Right lobe of liver (tissue), 6 donors: ENCODE measurements at regions not wholly inside any gene's neighbourhood (a gene's known extent, or its start where the extent isn't known, plus 50 kb on each side); places are given as distances from the start of the nearest gene placed in this dataset.

ENCODE experiments used
- ATAC-seq, 4 donors: fragments of 200-7000 bp; cut with Tn5 transposase; one replicate each; pipeline ENCODE4 v1.9.1; 2020; ENCODE audit warnings: mild to moderate bottlenecking in 4 of 4, moderate library complexity in 4 of 4
- DNase-seq, 3 donors: peaks; one replicate each; pipeline ENCODE4 v3.0.0-alpha.2; 2020
- H3K27ac ChIP-seq, 3 donors: fragments of 200-600 bp; one replicate each; pipeline ENCODE4 v1.8.0; 2022
- H3K27me3 ChIP-seq, 2 donors: fragments of 200-600 bp; one replicate each; pipeline ENCODE4 v1.8.0; 2022
- H3K36me3 ChIP-seq, 4 donors: fragments of 200-600 bp; sonication (generic) in 1 of 4; one replicate each; pipeline versions ENCODE4 v1.5.1 to v1.8.0; 2017 to 2022; ENCODE audit warnings: control low read depth in 1 of 4
- H3K4me1 ChIP-seq, 4 donors: fragments of 200-600 bp; sonication (generic) in 1 of 4; one replicate each; pipeline versions ENCODE4 v1.5.1 to v1.8.0; 2017 to 2022; ENCODE audit warnings: control low read depth in 1 of 4
- H3K4me3 ChIP-seq, 3 donors: fragments of 200-600 bp; one replicate each; pipeline ENCODE4 v1.8.0; 2022
- H3K9me3 ChIP-seq, 4 donors: fragments of 200-600 bp; sonication (generic) in 1 of 4; one replicate each; pipeline versions ENCODE4 v1.5.1 to v1.8.0; 2017 to 2022; ENCODE audit warnings: control low read depth in 1 of 4
- POLR2A ChIP-seq: fragments of 450-650 bp; IDR thresholded peaks from one replicate; pipeline ENCODE4 v1.6.1; 2017; ENCODE audit warnings: antibody characterized with exemption, mild to moderate bottlenecking
- WGBS: methylation state at CpG from one replicate; pipeline ENCODE4 v1.1.6; 2018; ENCODE audit warnings: low coverage, low lambda C conversion rate; ENCODE audit not compliant: insufficient coverage; ENCODE audit errors: missing lambda C conversion rate; 5-methylcytosine and 5-hydroxymethylcytosine counted together
- intact Hi-C, 2 donors: fragments of 100-400 bp; cut with DNase I; formaldehyde crosslinking; loops; one replicate each; pipeline versions ENCODE4 v1.11.2 to v1.14.1; 2022
- TF ChIP-seq, protein P1 (sequence below), 4 donors: fragments of 200-600 bp in 3 of 4; fragments of 450-650 bp in 1 of 4; IDR thresholded peaks; one replicate each; pipeline versions ENCODE4 v1.5.1 to v1.8.0; 2016 to 2022; ENCODE audit warnings: antibody characterized with exemption in 4 of 4, mild to moderate bottlenecking in 2 of 4
- donor health status: DM: no; HTN: yes; CAD: no.
- donor health status: DM: no; HTN: no; CAD: no.
- donor health status: DM: no; HTN: no; CAD: no.
- donor health status: DM: no; HTN: yes; CAD: no.
- donor health status: DM: no; HTN: yes; CAD: no.

- H3K4me3 ChIP-seq: no peak overlapping the region
- TF ChIP-seq POLR2A: no peak
- TF ChIP-seq, protein P1, sequence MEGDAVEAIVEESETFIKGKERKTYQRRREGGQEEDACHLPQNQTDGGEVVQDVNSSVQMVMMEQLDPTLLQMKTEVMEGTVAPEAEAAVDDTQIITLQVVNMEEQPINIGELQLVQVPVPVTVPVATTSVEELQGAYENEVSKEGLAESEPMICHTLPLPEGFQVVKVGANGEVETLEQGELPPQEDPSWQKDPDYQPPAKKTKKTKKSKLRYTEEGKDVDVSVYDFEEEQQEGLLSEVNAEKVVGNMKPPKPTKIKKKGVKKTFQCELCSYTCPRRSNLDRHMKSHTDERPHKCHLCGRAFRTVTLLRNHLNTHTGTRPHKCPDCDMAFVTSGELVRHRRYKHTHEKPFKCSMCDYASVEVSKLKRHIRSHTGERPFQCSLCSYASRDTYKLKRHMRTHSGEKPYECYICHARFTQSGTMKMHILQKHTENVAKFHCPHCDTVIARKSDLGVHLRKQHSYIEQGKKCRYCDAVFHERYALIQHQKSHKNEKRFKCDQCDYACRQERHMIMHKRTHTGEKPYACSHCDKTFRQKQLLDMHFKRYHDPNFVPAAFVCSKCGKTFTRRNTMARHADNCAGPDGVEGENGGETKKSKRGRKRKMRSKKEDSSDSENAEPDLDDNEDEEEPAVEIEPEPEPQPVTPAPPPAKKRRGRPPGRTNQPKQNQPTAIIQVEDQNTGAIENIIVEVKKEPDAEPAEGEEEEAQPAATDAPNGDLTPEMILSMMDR (IDR thresholded peaks at IDR 0.05): no peak
- no peaks in the 10 kb centered on the region for H3K36me3 ChIP-seq
- H3K27ac ChIP-seq: no peak overlapping the region
- no peaks in the 10 kb centered on the region for H3K4me1 ChIP-seq
- intact Hi-C loops: no loop called here
- DNase-seq: no peak
- no peaks in the 10 kb centered on the region for H3K9me3 ChIP-seq
- WGBS: 65% methylated on average over 2 of the region's 2 CpGs
- no peak for ATAC-seq
- H3K27me3 ChIP-seq: no peaks in the 10 kb centered on the region
These were observed 1232.3 kb downstream of the REEP3 start for GRCh38 chr10:64753516-64753915.

- intact Hi-C loops: no loop called here
- TF ChIP-seq POLR2A: no peak
- TF ChIP-seq, protein P1 (IDR thresholded peaks at IDR 0.05): no peak
- Histone ChIP-seq H3K4me1 (no peaks in the 10 kb centered on the region), H3K27me3 (no peaks in the 10 kb centered on the region), H3K9me3 (no peaks in the 10 kb centered on the region), H3K4me3 (no peak overlapping the region), H3K36me3 (no peaks in the 10 kb centered on the region), H3K27ac (no peak overlapping the region)
- no peak for ATAC-seq
- 59% methylated on average over 4 of the region's 4 CpGs for WGBS
- no peak for DNase-seq
These were observed 1239.2 kb downstream of the REEP3 start for GRCh38 chr10:64760371-64760770.

GRCh38 chr10:64762861-64763260, 1241.7 kb downstream of the REEP3 start:
- intact Hi-C loops: no loop called here
- ATAC-seq (no peak), DNase-seq (no peak)
- no peak overlapping the region for H3K4me3 ChIP-seq
- no peaks in the 10 kb centered on the region for H3K36me3 ChIP-seq
- no peaks in the 10 kb centered on the region for H3K27me3 ChIP-seq
- no peak for TF ChIP-seq POLR2A
- TF ChIP-seq, protein P1 (IDR thresholded peaks at IDR 0.05): no peak
- WGBS: 55% methylated on average over 4 of the region's 4 CpGs
- no peak overlapping the region for H3K27ac ChIP-seq
- no peaks in the 10 kb centered on the region for H3K9me3 ChIP-seq
- H3K4me1 ChIP-seq: no peaks in the 10 kb centered on the region

GRCh38 chr10:64765498-64765897, 1244.3 kb downstream of the REEP3 start:
- ATAC-seq: no peak
- intact Hi-C loops: no loop called here
- TF ChIP-seq POLR2A: no peak
- TF ChIP-seq, protein P1 (IDR thresholded peaks at IDR 0.05): no peak

More at GRCh38 chr10:64765498-64765897, 1244.3 kb downstream of the REEP3 start:
- DNase-seq: no peak
- H3K4me3 ChIP-seq: no peak overlapping the region
- 32% methylated on average over 2 of the region's 2 CpGs for WGBS
- H3K27ac ChIP-seq: no peak overlapping the region
- H3K36me3 ChIP-seq: no peaks in the 10 kb centered on the region
- H3K27me3 ChIP-seq: no peaks in the 10 kb centered on the region
- H3K9me3 ChIP-seq: no peaks in the 10 kb centered on the region
- H3K4me1 ChIP-seq: no peaks in the 10 kb centered on the region
